Ishikawa (cell line): ENCODE measurements at regions not wholly inside any gene's neighbourhood (a gene's known extent, or its start where the extent isn't known, plus 50 kb on each side); places are given as distances from the start of the nearest gene placed in this dataset.

Source experiments
- CEBPB ChIP-seq: IDR thresholded peaks from 2 replicates; pipeline ENCODE4 v1.6.1; 2012
- EP300 ChIP-seq: IDR thresholded peaks from 2 replicates; pipeline ENCODE4 v1.6.1; 2012; ENCODE audit warnings: borderline replicate concordance
- FOXM1 ChIP-seq: IDR thresholded peaks from 2 replicates; pipeline ENCODE4 v1.6.1; 2012; ENCODE audit warnings: low read depth, borderline replicate concordance
- MAX ChIP-seq: IDR thresholded peaks from 2 replicates; pipeline ENCODE4 v1.6.1; 2012
- NFIC ChIP-seq: IDR thresholded peaks from 2 replicates; pipeline ENCODE4 v1.6.1; 2012
- RAD21 ChIP-seq: IDR thresholded peaks from 2 replicates; pipeline ENCODE4 v1.6.1; 2012; ENCODE audit warnings: low read depth
- REST ChIP-seq: IDR thresholded peaks from 2 replicates; pipeline ENCODE4 v1.6.1; 2012; ENCODE audit warnings: low read depth, mild to moderate bottlenecking
- TAF1 ChIP-seq: IDR thresholded peaks from 2 replicates; pipeline ENCODE4 v1.6.1; 2012; ENCODE audit warnings: low read depth, mild to moderate bottlenecking
- TCF12 ChIP-seq: IDR thresholded peaks from 2 replicates; pipeline ENCODE4 v1.6.1; 2012; ENCODE audit warnings: low read depth
- TEAD4 ChIP-seq: IDR thresholded peaks from 2 replicates; pipeline ENCODE4 v1.6.1; 2012
- USF1 ChIP-seq: IDR thresholded peaks from 2 replicates; pipeline ENCODE4 v1.6.1; 2012
- YY1 ChIP-seq: IDR thresholded peaks from 2 replicates; pipeline ENCODE4 v1.6.1; 2012; ENCODE audit warnings: low read depth
- ZBTB7A ChIP-seq: IDR thresholded peaks from 2 replicates; pipeline ENCODE4 v1.6.1; 2012; ENCODE audit warnings: low read depth

GRCh38 chr10:128281861-128282260 is 155.6 kb upstream of the MKI67 start:
- no peak for TF ChIP-seq TAF1
- no peak for TF ChIP-seq MAX
- TF ChIP-seq CEBPB = no peak
- no peak for TF ChIP-seq TCF12
- no peak for TF ChIP-seq NFIC
- no peak for TF ChIP-seq REST
- TF ChIP-seq TEAD4 = no peak
- TF ChIP-seq RAD21 = no peak
- TF ChIP-seq EP300 = no peak
- no peak for TF ChIP-seq YY1
- no peak for TF ChIP-seq FOXM1
- no peak for TF ChIP-seq USF1
- TF ChIP-seq ZBTB7A = no peak
